HG03442 (cell line): ENCODE measurements at regions not wholly inside any gene's neighbourhood (a gene's known extent, or its start where the extent isn't known, plus 50 kb on each side); places are given as distances from the start of the nearest gene placed in this dataset.
"Not testable (repeated sequence)": the region's sequence is repeated elsewhere in the genome, so short reads cannot be mapped to it uniquely, and the experiment has no call there.

Experiments
- ATAC-seq: cut with Tn5 transposase; IDR thresholded peaks from one replicate; pipeline ENCODE4 v1.9.1; 2021; ENCODE audit warnings: mild to moderate bottlenecking, moderate library complexity; ENCODE audit not compliant: unreplicated experiment

DNA sequence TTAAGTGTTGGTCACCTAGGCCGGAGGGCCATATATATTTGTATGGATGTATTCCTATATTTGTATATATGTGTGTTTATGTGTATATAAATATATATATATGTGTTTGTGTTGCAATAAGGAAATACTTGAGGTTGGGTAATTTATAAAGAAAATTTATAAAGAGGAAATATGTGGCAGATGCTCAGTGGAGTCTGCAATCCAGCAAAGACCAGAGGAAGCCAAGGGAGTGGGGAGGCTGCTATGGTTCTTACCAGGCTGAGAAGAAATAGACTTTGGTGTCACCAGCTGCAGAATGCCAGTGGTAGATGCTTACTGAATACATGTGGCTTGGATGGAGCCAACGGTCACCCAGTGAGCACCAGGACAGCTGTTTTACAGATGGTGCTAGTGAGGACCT, 97.4 kb upstream of the ELOVL5 start:
- no peak for ATAC-seq

DNA sequence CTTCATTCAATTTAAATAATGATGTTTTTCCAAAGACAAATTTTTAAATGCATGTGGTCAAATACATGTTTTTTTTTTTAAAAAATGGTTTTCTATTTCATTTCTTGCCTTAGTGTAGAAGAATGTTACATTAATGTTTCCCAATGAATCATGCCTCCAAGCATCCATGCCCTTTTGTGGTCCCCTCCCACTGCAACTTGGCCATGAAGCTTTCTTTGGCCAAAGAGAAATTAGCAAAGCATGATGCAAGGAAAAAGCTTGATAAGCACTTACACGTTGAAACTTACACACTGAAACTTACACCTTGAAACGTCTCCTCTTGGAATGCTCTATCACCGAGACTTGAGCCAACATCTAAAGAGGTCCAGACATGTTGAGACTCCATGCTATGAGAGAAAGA, 93.0 kb upstream of the ELOVL5 start:
- no peak for ATAC-seq

DNA sequence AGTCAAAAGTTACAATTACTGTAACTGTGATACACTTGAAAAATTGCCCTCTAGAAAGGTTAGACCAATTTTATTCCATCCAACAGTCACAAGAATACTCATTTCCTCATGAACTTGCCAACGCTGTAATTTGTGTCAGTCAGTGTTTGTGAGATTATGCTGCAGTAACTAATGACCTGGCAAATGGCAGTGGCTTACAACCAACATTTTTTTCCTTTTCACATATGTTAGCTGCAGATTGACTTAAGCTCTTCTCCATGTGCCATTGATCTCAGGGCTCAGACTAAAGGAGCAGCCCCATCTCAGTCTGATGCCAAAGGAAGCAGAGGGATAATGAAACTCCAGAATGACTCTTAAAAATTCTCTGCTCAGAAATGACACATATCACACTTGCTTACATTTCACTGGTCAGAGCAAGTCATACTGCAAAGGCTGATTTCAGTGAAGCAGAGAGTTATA, 92.3 kb upstream of the ELOVL5 start:
- peak; percentile 74 for ATAC-seq

DNA sequence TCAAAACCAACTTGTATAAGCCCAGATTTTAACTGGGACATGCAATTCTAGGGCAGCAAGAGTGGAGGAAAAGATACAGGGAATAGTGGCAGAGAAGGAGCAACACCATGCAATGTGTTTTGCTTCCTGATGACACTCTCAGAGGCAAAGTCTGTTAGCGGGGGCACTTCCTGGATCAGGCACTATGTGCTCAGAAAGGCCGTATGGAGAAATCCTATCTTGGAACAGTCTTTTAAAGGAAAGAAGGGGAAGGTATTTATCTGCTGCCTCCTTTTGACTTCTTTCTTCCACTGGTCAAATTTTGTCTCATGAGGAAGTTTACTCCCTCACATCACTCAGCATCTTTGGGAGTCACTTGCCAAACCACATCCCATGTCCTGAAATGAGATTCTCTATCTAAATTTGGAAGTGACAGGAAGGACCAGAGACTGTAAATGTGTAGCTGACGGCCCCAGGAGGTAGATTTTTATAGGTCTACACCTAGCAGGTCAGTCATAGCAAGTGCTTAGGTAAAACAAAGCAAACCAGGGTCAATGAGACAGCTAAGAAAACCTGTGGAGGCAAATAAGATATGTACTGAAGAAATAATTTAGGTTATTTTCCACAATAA, 91.7 kb upstream of the ELOVL5 start:
- no peak for ATAC-seq

DNA sequence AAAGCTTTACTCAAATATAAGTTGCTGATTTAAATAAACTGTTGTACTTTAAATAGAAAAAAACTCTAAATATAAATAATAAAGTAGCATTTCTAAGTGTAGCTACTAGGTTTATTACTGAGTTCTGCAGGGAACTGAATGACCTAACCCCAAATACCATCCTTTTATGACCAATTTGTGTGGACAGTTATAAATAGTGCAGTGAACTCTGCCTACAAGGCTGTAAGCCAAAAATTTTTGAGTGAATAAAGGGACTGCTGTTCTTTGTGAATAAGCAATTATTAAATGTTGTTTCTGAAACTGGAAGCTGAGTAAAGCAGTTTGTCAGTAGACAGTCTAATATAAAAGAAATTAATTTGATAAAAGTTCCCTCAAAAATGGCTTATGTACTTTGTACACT, 90.8 kb upstream of the ELOVL5 start:
- ATAC-seq: no peak

DNA sequence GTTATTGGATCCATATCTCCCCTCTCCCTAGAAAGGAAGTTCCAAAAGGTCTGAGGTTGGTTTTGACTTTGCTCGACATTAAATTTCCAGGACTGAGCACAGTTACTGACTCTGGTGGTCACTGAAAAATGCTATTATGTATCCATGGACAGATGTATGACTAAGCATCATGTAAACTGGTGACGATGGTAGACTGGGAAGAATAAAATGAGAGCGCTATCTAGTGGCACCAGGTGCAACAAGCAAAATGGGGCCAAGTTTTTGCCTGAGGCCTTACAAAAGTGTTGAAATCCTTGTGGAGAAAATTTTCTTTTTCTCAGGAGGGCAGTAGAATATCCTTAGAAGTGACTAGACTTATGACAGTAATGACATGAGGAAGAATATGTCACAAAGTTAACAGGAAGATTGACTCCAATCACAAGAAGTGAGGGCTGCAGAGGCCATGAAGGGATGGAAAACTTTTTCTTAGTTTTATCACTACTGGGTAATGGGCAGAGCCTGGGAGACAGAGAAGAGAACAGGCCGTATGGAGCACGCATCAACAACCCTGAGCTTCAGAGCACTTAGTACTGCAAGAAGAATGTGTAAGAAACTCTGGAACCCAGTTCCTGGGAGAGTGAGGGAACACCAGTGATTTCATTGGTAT, 88.9 kb upstream of the ELOVL5 start:
- peak; percentile 66 for ATAC-seq

DNA sequence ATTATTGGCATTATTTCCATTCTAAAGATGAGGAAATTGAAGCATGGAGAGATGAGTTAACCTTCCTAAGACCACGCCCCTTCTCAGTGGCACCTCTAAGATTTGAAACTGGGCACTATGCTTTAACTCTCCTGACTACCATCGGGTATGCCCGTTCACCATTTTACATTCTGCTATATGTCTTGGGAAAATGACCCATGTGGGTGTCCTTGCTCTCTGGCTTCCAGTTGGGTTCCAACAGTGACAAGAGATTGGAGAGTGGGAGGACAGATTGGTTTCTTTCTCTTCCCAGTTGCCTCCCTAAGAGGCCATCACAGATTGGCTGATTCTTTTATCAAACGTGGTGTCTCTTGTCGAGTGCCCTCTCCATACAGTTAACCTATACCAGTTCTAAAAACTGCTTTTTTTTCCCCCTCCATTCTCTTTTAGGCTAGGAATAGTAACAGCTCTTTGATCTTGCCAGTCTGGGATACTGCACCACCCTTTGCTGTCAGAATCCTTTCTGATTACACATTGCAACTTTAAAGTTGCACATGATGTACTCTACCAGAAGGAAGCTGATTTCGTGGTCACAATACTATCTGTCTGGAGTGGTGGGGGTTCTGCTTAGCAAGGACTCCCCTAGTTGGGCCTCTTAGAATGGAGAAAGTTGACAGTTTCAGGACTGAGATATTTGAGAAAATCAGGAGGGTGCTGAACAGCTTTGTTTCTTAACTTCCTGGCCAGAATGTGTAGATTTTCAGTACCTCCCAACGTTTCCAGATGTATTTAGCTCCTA, 88.0 kb upstream of the ELOVL5 start:
- no peak for ATAC-seq

DNA sequence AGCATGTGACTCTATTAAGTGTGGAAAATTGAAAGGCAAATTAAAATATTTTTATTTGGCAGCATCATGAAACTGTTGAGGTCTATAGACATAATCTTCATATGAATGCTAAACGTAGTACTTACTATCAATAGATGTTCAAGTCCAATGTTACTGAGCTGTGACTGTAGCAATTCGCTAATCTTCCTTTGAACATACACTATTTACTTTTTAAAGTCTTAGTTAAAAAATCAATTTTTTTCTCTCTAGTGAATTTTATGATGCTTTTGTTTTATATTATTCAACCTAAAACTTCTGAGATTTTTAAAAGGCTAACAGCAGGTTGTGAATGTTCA, 85.2 kb upstream of the ELOVL5 start:
- no peak for ATAC-seq

DNA sequence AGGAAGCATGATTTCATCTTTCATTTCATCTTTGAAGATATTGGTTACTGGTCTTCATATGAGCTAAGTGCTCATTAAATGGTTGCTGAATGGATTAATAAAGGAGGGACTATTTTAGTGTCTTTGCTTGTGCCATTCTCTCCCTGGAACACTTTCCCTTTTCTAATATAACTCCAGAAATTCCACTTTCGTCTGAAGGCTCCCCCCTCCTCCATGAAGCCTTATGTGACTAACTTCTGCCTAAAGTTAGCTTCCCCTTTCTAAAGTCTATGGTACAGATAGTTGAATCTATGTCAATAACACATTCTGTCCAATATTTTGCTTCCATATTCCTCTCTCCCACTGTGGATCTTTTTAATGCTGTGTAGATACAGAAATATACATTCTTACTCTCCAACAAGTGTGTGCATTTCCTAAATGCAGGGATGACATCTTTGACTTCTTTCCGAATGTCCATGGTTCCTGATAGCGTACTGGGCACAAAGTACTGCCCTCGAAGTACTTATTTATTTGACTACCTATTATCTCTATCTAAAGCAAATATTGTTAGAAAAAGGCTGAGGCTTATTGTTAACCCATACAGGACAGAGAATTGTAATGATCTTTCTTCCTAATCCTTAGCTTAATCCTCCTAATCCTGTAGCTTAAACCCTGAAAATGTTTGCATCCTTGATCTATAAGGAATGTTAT, 84.7 kb upstream of the ELOVL5 start:
- ATAC-seq: no peak

DNA sequence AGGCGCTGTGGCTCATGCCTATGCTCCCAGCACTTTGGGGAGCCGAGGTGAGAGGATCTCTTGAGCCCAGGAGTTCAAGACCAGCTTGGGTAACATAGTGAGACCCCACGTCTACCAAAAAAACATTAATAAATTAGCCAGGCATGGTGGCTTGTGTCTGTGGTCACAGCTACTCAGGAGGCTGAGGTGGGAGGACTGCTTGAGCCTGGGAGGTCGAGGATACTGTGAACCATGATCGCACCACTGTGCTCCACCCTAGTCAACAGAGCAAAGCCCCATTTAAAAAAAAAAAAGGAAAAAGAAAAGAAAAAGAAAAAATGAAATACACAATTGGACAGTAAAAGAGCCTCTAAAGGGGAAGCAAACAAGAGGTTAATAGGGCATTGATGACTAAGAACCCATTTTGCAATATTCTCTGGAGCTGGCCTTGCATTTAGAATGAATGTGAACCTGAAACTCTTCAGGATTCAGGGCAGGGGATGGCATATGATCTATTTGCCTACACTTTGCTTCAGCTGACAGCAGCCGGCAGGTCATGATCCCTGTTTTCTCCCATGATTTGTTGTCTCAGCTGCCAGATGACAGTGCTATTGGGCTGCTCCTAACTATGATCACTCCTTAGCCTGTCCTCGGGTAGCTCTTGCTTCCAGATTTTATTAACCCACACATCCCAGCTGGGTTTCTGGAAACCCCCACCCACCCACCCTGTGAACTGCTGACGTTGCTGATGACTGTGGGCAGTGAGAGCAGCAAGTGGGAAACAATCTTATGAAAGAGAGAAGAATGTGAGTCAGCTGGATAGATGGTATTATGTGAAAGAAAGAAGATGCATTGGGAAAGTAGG, 83.8 kb upstream of the ELOVL5 start:
- ATAC-seq: no peak

DNA sequence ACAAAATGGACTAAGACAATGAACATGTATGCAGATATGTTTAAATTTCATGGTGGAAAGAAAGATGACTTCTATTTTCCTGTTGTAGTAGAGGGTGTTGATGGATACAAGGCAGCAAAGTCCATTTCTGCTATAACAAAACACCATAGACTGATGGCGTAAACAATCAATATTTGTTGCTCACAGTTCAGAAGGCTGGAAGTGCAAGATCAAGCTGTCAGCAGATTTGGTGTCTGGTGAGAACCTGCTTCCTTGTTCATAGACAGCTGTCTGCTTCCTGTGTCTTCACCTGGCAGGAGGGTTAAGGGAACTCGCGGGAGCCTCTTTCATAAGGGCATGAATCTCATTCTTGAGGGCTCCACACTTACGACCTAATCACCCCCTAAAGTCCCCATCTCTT, 83.0 kb upstream of the ELOVL5 start:
- ATAC-seq: no peak

DNA sequence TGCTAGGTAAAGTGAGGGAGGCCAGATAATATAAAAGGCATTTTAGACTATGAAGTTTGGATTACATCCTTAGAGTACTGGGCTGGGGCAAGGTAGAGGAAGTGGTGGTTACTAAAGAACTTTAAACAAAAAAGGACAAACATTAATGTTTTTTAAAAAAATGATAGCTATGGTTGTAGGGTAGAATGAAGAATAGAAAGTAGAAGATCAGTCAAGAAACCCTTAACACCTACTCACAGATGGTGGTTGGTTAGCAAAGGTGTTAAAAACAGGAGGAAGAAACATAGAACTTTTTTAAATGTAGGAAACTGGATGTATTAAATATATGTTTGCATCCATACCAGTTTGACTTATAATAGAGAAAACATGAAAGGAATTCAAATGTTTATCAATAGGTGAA, 80.7 kb upstream of the ELOVL5 start:
- ATAC-seq: no peak

DNA sequence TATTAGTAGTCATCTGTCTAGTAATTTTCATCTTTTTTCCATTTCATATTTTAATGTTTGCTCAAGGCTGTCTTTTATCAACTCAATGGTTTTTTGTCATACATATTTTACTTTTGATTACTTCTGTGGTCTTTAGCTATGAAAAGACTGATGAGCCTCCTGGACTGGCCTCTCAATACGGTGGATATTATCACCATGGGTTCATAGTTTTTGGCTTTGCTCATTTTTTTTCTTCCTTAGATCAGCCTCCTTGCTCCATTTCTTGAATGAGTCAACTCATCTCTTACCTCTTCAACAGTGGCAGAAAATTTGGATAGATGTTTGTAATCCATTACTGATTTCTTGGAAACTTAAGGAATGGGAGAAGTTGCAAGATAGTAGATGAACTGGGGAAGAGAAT, 80.1 kb upstream of the ELOVL5 start:
- no peak for ATAC-seq

DNA sequence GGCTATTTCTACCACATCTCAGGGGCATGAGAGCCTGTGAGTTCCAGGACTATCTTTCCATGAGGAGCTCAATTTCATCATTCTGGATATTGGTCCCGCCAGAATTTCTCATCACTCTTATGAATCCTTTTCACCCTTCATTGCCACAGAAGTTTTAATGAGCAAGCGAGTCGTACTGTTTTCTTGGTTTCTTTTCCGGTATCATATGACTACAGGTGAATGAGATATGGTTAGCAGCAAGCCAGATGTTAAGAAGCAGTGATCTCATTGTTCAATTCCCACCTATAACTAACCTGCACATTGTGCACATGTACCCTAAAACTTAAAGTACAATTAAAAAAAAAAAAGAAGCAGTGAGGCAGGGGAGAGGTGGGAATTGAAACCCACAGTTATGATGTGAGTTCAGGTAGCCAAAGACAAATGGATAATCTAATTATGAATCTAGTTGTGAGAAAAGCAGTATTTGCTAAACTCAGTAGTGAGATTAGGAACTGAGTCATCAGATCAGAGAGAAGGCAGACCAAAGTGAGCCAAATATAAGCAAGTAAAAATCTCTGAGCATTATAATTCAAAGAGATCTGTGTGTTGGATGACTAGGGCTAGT, 78.0 kb upstream of the ELOVL5 start:
- peak; percentile 94 for ATAC-seq

DNA sequence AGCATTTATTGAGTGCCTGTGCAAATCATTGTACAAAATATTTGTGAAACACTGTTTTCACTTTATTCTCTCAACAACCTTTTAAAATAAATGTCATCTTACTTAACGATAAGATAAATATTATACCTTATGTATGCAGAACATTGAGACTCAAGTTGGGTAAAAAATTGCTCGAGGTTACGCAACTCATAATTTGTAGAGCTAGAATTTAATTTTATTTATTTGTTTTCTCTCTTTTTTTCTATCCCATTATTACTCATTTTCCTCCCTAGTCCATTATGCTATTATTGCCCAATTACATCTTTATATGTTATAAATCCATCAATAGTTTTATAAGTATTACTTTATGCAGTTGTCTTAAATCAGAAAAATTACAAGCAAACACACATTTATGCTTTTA, 77.4 kb upstream of the ELOVL5 start:
- no peak for ATAC-seq

DNA sequence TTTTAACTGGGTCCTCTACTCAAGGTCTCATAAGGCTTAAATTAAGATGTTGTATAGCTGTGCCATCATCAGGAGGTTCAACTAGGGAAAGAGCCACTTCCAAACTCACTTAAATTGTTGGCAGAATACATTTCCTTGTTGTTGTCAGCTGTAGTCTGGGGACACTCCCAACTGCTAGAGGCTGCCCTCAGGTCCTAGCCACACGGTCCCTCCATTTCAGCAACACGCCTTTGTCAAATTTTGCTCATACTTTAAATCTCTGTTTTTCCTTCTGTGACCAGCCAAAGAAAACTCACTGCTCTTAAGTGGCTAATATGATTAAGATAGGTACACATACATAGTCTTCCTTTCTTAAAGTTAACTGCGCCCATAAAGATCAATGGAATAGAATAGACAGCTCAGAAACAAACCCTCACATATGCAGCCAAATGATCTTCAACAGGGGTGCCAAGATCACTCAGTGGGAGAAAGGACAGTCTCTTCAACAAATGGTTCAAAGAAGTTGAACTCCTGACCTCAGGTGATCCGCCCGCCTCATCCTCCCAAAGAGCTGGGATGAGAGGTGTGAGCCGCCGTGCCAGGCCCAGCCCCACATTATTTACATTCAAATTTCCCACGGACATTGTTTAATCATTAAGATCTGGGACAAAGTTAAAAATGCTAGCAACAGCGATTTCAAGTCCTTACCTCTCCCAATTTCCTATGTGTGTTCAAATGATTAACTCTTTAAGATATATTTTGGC, 76.4 kb upstream of the ELOVL5 start:
- ATAC-seq: no peak

DNA sequence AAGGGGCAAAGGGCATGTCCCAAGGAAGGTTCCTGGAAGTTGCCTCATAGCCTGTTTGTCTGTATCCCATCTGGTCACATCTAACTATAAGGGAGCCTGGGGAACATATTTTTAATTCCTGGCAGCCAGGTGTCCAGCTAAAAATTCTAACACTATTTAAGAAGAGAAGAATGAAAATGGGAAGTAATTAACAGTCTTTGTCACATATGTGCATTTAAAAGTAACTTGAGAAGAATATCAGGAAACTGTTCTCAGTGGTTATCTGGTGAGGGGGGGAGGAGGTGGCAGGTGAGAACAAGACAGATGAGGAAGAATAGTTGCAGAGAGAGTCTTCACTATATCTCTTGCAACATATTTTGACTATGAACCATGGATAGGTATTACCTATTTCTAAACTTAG, 75.5 kb upstream of the ELOVL5 start:
- no peak for ATAC-seq

DNA sequence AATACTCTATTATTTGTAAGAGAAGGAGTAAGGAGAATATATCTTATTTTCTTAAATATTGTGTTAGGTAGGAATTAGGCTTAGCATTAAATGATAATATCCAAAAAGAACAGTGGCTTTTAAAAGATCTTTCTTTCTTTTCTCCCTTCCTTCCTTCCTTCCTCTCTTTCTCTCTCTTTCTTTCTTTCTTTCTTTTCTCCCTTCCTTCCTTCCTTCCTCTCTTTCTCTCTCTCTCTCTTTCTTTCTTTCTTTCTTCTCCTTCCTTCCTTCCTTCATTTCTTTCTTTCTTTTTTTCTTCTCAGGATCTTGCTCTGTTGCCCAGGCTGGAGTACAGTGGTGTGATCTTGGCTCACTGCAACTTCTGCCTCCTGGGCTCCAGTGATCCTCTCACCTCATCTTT, 74.8 kb upstream of the ELOVL5 start:
- not testable (repeated sequence) for ATAC-seq

DNA sequence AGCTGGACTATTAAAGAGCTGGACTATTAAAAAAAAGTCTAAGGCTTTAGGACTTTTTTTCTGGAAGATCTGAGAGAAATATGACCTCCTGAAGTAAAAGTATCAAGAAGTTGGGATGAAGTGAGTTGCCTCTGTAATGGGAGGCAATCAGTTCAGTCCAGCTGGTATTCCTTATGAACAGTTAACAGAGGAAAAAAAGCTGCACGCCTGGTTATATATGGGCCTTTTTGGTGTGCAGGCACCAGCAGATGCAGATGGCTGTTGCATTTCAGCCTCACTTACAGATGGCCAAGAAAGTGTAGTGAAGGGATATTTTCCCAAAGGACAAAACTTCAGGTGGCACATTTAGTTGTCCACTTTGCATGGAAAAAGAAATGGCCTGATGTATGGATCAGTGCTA, 70.3 kb upstream of the ELOVL5 start:
- no peak for ATAC-seq

DNA sequence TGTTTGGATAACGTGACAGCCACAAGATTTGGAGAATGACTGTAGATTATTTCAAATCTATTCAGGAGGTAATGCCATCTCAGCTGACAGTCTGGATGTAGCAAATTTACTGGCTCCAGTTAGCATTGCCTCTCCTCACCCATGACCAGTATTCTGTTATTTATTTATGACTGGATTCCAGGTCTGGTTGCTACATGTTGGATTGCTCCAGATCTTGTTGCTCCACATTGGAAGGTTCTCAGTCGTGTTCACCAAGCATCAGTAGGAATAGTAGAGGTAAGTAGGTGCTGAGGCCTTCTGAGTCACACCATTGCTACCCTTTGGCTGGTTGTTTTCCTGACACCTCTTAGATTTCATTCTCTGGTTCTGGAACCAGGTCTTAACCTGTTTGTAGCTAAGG, 69.5 kb upstream of the ELOVL5 start:
- no peak for ATAC-seq
